ENCODE measurements at regions not wholly inside any gene's neighbourhood (a gene's known extent, or its start where the extent isn't known, plus 50 kb on each side); places are given as distances from the start of the nearest gene placed in this dataset.

GRCh38 chr2:128414946-128415778 is 96.5 kb upstream of the HS6ST1 start:
- no peak for TF ChIP-seq CTCF (IDR thresholded peaks at IDR 0.05; ENCODE audit: insufficient read depth, low read length, poor library complexity, severe bottlenecking)
- TF ChIP-seq EZH2phosphoT487 (conservative IDR thresholded peaks at IDR 0.05; ENCODE audit: low read length), result no peak
